Left renal cortex interstitium (tissue), 4 donors: ENCODE measurements at regions not wholly inside any gene's neighbourhood (a gene's known extent, or its start where the extent isn't known, plus 50 kb on each side); places are given as distances from the start of the nearest gene placed in this dataset.
"Not testable (repeated sequence)": the region's sequence is repeated elsewhere in the genome, so short reads cannot be mapped to it uniquely, and the experiment has no call there.

Experiments used
- DNase-seq, 4 donors: peaks; one replicate each; pipeline ENCODE4 v3.0.0-alpha.2; 2013; ENCODE audit warnings: low read depth in 4 of 4, low spot score in 2 of 4, missing footprints in 1 of 4

GRCh38 chr6:4433199-4433598 is 297.8 kb upstream of the ECI2 start:
- no peak for DNase-seq

- no peak for DNase-seq
These were observed 291.6 kb upstream of the ECI2 start for GRCh38 chr6:4426968-4427367.

GRCh38 chr6:4421837-4422236 is 286.5 kb upstream of the ECI2 start:
- DNase-seq: no peak

GRCh38 chr6:4420160-4420865 is 284.9 kb upstream of the ECI2 start:
- DNase-seq: no peak

- DNase-seq: no peak
These were observed 280.2 kb upstream of the ECI2 start for GRCh38 chr6:4415549-4415948.

- not testable (repeated sequence) for DNase-seq
These were observed 278.7 kb upstream of the ECI2 start for GRCh38 chr6:4414078-4414477.

GRCh38 chr6:4413073-4413472 is 277.7 kb upstream of the ECI2 start:
- DNase-seq: no peak

GRCh38 chr6:4412488-4412887 is 277.1 kb upstream of the ECI2 start:
- DNase-seq: no peak

GRCh38 chr6:4412077-4412476 is 276.7 kb upstream of the ECI2 start:
- DNase-seq: no peak

- not testable (repeated sequence) for DNase-seq
These were observed 272.3 kb upstream of the ECI2 start for GRCh38 chr6:4407710-4408109.

GRCh38 chr6:4405621-4406212 is 270.3 kb upstream of the ECI2 start:
- DNase-seq: no peak

- DNase-seq: no peak
These were observed 269.0 kb upstream of the ECI2 start for GRCh38 chr6:4404415-4404814.

GRCh38 chr6:4403828-4404227 is 268.5 kb upstream of the ECI2 start:
- no peak for DNase-seq

GRCh38 chr6:4403023-4403752 is 267.8 kb upstream of the ECI2 start:
- no peak for DNase-seq

GRCh38 chr6:4402477-4402976 is 267.2 kb upstream of the ECI2 start:
- no peak for DNase-seq

GRCh38 chr6:4401408-4402368 is 266.3 kb upstream of the ECI2 start:
- no peak for DNase-seq

GRCh38 chr6:4399656-4400055 is 264.3 kb upstream of the ECI2 start:
- DNase-seq: no peak

- DNase-seq: no peak
These were observed 263.4 kb upstream of the ECI2 start for GRCh38 chr6:4398791-4399190.

GRCh38 chr6:4397307-4397706 is 261.9 kb upstream of the ECI2 start:
- no peak for DNase-seq

- DNase-seq: no peak
These were observed 260.7 kb upstream of the ECI2 start for GRCh38 chr6:4396044-4396443.

GRCh38 chr6:4395386-4395785 is 260.0 kb upstream of the ECI2 start:
- no peak for DNase-seq
